T47D (cell line): ENCODE measurements at regions not wholly inside any gene's neighbourhood (a gene's known extent, or its start where the extent isn't known, plus 50 kb on each side); places are given as distances from the start of the nearest gene placed in this dataset.
A peak's percentile ranks its signal among the peaks of the same experiment; 100 is the strongest.
"Not testable (repeated sequence)": the region's sequence is repeated elsewhere in the genome, so short reads cannot be mapped to it uniquely, and the experiment has no call there.

ENCODE experiments used
- DNase-seq, 2 experiments: peaks; one replicate each; pipeline versions ENCODE4 v3.0.0 to v3.0.0-alpha.2; 2011 to 2012; ENCODE audit warnings: low read depth in 1 of 2, low spot score in 1 of 2
- JUND ChIP-seq: IDR thresholded peaks from 2 replicates; pipeline ENCODE4 v1.6.1; 2012; ENCODE audit warnings: low read depth
- in situ Hi-C: cut with HindIII; loops from 2 replicates; pipeline ENCODE4 v1.10.0; 2016; ENCODE audit warnings: low sequenced_read_pairs, low pct_unique_long_range_greater_than_20kb

- in situ Hi-C loops = no loop called here
- no peak for TF ChIP-seq JUND
- no peak for DNase-seq
These were observed 67.3 kb upstream of the EED start for GRCh38 chr11:86177302-86177701.

- no peak for DNase-seq
- no peak for TF ChIP-seq JUND
- in situ Hi-C loops = no loop called here
These were observed 68.2 kb upstream of the EED start for GRCh38 chr11:86176165-86176884.

GRCh38 chr11:86175626-86176025, 68.9 kb upstream of the EED start:
- TF ChIP-seq JUND = no peak
- in situ Hi-C loops = no loop called here
- DNase-seq = no peak

- in situ Hi-C loops = no loop called here
- no peak for TF ChIP-seq JUND
- no peak for DNase-seq
These were observed 69.4 kb upstream of the EED start for GRCh38 chr11:86175191-86175590.

- no peak for TF ChIP-seq JUND
- no peak for DNase-seq
- in situ Hi-C loops = no loop called here
These were observed 70.2 kb upstream of the EED start for GRCh38 chr11:86174101-86175046.

GRCh38 chr11:86172894-86173293, 71.7 kb upstream of the EED start:
- in situ Hi-C loops = no loop called here

GRCh38 chr11:86171627-86172026, 72.9 kb upstream of the EED start:
- no peak for TF ChIP-seq JUND
- in situ Hi-C loops = no loop called here
- DNase-seq = no peak

More at GRCh38 chr11:86172894-86173293, 71.7 kb upstream of the EED start:
- TF ChIP-seq JUND = no peak
- DNase-seq = no peak

- in situ Hi-C loops = no loop called here
- TF ChIP-seq JUND = peak; percentile 47; the same call in 1 of the 2 replicates
- peak; percentile 32 to 90 for DNase-seq
These were observed 76.9 kb upstream of the EED start for GRCh38 chr11:86167499-86168164.

GRCh38 chr11:86166287-86166686, 78.3 kb upstream of the EED start:
- in situ Hi-C loops, DNase-seq: not testable (repeated sequence)

- no peak for DNase-seq
- TF ChIP-seq JUND = no peak
- in situ Hi-C loops = no loop called here
These were observed 80.4 kb upstream of the EED start for GRCh38 chr11:86164106-86164505.

GRCh38 chr11:86163221-86163876, 81.2 kb upstream of the EED start:
- in situ Hi-C loops, DNase-seq: not testable (repeated sequence)

GRCh38 chr11:86162239-86162638, 82.3 kb upstream of the EED start:
- no peak for DNase-seq
- TF ChIP-seq JUND = no peak
- in situ Hi-C loops = no loop called here
